Stimulated activated naive CD8-positive, alpha-beta T cell treated with anti-CD3 and anti-CD28 coated beads, Interleukin-15, Interleukin-2, amounts not matched to agents 100 U/mL and 50 U/mL, for 24 hours (primary cell): ENCODE measurements at regions not wholly inside any gene's neighbourhood (a gene's known extent, or its start where the extent isn't known, plus 50 kb on each side); places are given as distances from the start of the nearest gene placed in this dataset.
"Not testable (repeated sequence)": the region's sequence is repeated elsewhere in the genome, so short reads cannot be mapped to it uniquely, and the experiment has no call there.

Experiments
- ATAC-seq: fragments of 150-1000 bp; cut with Tn5 transposase; one replicate; pipeline ENCODE4 v1.10.0; 2021
- DNase-seq: peaks from one replicate; pipeline ENCODE4 v3.0.0; 2021

DNA sequence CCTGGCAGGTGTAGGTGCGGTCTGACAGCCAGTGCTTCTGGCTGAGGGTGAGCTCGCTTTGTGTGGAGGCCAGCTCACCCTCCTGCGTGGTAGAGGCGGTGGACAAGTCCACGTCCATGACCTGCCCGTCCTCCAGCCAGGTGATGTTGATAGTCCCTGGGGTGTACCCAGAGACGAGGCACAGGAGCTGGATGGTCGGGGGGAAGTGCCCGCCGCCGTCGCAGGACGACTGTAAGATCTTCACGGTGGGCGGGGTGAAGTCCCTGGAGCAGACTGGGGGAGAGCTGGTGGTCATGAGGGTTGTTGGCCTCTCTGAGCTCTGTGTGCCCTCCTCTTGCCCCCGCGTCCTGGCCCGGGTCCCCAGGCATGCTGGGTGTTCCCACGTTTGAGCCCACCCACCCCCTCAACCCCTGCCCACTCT, 74.6 kb downstream of the TMEM121 start:
- ATAC-seq = no peak

DNA sequence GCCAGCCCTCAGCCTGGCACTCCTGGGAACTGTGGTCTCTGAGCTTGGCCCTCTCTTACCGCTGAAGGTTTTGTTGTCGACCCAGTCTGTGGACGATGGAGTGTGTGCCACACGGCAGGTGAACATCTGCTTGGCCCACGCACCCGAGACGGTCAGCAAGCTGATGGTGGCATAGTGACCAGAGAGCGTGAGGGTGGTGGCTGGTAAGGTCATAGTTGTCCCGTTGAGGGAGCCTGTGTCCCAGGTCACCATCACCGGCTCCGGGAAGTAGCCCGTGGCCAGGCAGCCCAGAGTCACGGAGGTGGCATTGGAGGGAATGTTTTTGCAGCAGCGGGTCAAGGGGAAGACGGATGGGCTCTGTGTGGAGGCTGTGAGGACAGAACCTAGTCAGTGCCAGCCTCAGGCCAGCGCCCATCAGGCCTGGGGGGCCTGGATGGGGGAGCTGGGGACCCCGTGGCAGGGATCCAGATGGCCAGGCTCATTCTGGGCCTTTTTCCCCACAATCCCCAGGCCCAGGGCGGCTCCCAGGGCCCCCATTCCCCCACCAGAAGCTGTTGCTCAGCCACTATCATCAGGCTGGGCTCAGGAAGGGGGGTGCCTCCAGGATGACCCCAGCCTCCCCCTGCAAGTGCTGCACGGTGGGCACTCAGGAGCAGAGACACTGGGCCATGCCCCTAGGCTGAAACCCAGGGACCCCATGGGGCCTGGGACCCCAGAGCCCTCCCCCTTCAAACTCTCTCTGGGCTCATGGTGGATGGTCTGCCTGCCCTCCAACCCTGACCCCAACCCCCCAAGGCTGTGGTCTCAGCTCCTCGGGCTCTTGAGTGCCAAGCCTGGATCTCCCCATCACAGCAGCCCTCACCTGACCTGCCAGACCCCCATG, 75.2 kb downstream of the TMEM121 start:
- DNase-seq (no peak), ATAC-seq (no peak)

More for the DNA sequence above, 74.6 kb downstream of the TMEM121 start:
- no peak for DNase-seq

DNA sequence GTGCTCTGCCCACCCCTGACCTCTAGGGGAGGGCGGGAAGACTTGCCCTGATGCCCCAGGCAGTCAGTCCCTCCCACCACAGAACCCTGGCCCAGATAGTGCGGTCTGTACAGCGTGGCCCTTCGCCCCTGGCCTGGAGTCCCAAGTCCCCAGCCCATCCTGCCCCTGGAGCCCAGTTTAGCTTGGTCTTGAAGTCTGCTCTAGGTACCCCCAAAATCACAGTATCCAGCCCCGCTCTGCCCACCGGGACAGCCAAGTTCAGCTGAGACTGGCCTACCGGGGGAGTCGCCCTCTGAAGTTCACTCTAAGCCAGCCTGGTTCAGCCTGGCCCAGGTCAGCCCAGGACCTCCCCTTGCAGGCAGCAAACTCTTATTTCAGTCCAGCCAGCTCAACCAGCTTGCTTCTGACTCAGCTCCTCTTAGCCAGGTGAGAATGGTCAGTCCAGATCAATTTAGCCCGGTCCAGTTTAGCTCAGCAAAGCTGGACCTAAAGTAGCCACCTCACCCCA, 75.9 kb downstream of the TMEM121 start:
- DNase-seq (no peak), ATAC-seq (no peak)

DNA sequence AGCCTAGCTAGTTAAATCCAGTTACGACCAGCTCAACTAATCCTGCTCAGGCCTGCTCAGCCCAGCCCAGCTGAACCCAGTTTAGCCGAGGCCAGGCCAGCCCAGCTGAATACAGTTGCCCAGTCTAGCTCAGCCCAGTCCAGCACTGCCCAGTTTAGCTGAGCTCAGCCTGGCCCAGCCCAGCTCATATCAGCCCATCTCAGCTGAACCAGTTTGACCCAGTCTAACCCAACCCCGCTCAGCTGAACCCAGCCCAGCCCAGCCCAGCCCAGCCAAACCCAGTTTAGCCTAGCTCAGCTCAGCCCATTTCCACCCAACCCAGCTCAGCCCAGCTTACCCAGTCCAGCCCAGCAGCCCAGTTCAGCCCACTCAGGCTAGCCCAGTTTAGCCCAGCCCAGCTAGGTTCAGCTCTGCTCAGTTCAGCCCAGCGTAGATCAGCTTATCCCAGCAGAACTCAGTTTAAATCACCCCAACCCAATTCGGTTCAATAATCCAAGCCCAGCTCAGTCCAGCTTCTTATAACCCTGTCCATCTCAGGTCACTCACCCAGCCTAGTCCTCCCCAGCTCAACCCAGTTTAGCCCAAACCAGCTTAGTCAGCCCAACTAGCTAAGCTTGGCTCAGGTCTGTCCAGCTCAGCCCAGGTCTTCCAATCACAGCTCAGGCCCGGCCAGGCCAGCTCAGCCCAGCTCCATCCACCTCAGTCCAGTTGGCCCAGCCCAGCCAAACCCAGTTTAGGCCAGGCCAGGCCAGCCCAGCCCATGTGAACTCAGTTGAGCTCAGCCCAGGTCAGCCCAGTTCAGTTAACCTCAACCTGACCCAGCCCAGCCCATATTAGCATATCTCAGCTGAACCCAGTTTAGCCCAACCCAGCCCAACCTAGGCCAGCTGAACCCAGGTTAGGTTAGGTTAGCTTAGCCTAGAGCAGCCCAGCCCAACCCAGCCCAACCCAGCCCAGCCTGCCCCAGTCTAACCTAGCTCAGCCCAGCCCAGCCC, 76.7 kb downstream of the TMEM121 start:
- no peak for DNase-seq
- no peak for ATAC-seq

DNA sequence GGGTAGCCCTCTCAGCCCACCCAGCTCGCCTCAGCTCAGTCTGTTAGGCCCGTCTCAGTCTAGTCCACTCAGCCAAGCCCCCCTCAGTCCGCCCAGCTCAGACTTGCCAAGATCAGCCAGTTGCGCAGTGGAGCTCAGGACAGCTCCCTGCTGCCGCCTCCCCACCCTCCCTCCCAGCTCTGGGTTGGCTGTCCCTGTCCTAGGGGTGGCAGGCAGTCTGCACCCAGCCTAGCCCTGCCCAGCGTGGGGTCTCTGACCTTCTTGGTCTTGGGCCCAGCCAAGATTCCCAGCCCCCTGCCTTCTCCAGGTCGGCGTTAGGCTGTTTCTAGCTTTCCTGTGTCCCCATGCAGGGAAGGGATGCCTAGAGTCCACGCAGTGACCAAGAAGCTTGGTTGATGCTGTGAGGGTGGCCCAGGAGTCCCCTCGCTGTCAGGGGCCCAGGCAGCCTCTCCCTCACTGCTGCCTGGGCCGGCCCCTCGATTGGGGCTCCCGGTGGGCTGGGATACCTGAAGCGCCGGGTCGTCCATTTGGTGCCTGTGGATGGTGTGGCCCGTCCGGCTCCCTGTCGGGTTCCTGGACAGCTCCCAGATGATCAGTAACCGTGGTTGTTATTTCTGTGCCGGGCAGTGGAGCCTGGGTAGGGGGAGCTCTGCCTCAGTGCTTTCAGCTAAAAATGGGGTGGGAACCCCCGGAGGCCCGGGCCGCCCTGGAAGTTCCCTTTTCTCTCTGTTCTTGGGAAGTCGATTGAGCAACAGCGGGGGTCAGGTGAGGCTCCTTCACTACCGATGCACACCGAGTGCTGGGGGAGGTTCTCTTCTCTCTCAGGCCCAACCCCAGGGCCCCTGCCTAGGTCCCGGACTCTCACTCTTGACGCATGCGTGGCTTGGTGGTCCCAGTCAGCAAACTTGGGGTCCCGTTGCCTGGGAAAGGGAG, 78.4 kb downstream of the TMEM121 start:
- ATAC-seq, DNase-seq: not testable (repeated sequence)

DNA sequence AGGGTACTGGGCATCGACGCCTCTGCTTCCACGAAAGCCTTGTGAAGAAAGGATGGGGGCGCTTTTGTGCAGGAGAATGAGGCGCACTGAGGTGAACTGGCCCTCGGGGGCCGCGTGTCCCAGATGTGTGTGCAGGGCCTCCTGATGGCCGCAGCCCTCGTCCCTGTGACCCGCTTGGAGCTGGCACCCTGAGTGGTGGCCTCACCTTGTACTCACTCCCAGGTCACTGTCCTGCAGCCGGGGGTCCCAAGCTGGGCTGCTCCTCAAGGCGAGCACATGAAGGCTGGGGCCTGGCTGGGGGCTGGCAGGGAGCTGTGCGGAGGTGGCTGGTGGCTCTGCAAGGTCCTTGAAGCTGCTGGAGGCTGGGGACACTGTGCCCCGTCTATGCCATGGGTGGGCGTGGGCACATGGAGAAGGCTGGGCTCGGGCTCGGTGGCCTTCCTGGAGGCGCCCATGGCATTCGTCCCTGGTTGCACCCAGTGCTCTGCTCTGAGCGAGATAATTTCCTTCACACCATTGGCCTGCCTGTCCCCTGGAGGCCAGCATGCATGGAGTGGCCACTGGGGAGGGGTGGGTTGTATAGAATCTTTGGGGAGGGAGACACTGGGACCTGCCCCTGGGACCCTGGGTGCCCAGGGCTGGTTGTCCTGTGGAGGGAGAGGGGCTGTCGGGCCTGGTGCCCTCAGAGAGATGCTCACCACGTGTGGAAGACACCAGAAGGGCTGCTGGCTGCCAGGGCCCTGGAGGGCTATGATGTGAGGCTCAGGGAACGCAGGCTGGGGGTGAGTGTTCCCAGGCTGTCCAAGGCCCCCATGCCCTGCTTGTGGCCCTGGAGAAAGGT, 79.3 kb downstream of the TMEM121 start:
- DNase-seq (no peak), ATAC-seq (peak; percentile 37)

DNA sequence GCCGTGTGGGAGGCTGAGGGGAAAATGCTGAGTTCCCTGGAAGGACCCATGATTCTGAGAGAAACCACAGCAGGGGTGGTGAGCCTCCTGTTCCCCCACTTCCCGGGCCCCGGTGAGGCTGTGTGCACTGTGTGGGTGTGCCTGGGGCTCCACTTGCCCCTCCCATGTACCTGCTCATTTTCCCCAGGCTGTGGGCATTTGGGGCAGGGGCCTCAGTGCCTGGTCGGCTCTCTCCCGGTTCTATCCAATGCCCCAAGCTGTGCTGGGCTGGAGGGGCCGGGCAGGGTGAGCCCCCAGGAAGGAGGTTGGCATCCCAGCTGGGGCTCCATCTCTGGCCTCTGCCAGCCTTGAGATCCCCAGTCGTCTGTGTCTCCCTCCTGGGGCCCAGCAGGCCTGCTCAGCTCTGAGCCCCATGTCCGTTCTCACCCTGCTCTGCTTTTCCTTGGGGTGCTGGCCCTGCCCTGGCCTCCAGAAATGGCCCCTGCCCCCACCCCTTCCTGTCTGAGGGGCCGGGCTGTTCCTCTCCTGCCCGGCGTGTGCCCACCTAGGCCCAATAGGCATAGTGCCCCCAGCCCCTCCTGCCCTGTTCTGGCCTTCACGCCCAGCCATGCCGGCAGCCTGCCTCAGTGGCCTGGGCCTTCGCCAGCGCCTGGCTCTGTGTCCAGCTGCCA, 80.1 kb downstream of the TMEM121 start:
- peak; percentile 34 for ATAC-seq
- DNase-seq = not testable (repeated sequence)

DNA sequence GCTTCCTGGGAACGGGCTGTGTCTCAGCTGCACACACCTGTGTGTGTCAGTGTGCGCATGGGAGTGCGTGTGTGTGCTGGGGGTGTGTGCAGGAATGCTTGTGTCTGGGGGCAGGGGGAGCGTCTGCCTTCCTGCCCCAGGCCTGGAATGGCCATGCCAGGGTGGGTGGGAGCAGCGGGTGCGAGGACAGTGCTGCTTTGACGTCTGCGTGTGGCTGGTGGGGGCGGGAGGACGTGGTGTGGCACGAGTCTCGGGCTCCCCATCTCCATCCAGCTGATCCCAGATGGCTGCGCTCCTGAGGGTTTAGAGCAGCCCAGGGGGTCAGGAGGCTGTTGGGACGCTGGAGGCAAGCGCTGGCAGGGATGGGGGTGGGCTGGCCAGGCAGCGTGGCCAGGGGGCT, 80.6 kb downstream of the TMEM121 start:
- ATAC-seq, DNase-seq: not testable (repeated sequence)

DNA sequence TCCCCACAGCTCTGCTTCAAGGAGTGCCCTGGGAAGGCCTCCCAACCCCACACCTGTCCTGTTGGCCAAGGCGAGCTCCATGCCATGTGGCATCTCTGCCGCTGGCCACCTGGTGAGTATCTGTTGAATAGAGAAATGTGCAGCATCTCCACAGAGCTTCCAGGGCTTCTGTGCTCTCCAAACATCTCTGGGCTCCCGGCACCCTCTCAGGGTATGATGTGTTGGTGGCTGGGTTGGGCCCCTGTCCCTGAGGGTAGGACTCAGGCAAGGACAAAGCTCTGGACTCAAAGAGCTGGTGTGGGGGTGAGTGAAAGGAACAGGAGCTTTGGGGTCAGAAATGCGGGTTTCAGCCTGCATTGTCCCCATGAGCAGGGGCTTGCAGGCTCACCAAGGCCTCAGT, 88.6 kb downstream of the TMEM121 start:
- ATAC-seq, DNase-seq: not testable (repeated sequence)

DNA sequence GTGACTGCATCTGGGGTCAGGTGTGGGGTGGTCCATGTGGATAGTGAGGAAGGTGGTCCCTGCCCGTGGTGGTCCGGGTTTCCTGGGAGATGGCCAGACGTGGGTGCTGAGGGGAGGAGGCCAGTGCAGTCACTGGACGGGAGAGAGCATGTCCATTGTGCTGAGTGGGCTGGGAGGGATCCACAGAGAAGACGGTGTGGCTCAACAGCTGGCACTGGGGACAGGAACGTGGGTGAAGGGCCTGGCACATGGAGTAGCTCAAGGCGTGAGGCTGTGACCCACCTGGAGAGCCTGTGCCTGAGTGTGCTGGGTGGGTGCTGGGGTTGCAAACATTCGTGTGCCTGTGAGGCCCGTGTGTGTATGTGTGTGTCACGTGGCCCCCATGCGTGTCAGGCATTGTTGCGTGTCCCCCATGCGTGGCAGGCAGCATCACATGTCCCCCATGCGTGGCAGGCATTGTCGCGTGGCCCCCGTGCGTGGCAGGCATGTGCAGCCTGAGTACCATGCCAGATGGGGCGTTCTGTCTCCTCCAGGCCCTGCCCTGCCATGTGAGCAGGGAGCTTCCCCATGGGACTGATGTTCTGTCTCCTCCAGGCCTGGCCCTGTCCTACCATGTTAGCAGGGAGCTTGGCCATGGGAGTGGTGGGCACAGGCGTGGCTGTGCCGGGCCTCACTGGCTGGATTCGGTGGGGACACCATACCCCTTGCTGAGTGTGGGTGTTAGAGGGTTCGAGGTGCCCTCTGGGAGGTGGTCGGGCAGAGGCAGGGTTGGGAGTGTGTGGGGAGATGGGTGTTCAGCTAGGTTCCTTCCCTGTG, 89.8 kb downstream of the TMEM121 start:
- not testable (repeated sequence) for ATAC-seq, DNase-seq

DNA sequence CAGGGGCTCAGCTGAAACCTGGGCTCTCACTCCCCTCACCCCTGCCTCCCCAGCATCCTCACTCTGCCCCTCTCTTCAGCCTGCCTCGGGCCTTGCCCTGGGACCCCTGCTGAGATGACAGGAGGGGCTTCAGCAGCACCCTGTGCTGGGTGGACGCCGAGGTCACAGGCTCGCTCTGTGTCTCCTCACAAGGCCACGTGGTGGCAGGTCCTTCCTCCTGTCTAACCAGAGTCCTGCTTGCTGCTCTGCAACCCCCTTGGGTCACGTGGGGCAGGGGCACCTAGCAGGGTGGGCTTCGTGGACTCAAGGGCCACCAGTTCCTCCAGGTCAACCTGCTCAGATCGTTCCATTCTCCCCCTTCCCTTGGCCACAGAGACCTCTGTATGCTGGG, 90.4 kb downstream of the TMEM121 start:
- ATAC-seq = no peak
- DNase-seq = no peak

DNA sequence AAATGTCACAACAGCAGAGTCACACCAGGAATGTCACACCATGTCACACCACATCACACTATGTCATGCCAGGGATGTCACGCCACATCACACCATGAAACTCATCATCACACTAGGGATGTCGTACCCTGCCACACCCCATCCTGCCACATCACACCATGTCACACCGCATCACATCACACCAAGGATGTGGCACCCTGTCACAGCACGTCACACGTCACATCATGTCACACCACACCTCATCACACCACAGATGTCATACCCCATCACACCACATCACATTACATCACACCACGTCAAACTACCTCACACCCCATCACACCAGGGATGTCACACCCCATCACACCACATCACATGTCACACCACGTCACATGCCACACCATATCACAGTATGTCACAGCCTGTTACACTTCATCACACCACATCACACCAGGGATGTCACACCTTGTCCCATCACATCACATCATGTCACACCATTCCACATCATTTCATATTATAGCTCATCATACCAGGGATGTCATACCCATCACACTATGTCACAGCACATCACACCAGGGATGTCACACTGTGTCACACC, 90.9 kb downstream of the TMEM121 start:
- DNase-seq (no peak), ATAC-seq (no peak)

DNA sequence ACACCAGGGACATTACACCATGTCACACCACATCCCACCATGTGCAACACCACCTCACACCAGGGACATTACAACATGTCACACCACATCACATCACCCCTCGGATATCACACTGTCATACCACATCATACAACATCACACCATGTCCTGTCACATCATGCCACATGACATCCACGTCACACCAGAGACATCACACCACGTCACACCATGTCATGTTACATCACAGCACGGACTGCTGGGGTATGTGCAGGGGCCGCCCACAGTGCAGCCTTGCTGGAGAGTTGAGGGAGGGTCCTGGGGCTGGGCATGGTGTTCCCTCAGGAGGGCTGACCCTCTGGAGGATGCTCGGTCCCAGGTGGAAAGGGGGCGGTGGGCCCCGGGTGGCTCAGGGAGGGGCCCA, 91.4 kb downstream of the TMEM121 start:
- DNase-seq, ATAC-seq: not testable (repeated sequence)

DNA sequence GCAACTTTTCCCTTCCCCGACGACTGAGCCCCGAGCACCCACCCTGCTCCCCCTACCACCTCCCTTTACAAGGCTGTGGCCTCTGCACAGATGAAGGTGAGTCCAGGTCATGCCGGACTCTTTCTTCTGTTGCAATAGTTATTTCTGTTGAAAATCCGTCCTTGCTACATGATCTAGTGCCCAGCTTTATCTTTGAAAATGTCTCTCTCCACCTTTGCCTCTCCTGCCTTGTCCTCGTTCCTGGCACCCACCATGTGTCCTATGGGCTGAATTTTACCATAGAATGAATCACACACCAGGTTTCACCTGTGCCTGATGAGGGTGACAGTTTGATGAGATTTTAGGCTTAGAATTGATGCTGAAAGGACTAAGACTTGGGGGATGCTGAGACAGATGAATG, 92.9 kb downstream of the TMEM121 start:
- ATAC-seq, DNase-seq: not testable (repeated sequence)

DNA sequence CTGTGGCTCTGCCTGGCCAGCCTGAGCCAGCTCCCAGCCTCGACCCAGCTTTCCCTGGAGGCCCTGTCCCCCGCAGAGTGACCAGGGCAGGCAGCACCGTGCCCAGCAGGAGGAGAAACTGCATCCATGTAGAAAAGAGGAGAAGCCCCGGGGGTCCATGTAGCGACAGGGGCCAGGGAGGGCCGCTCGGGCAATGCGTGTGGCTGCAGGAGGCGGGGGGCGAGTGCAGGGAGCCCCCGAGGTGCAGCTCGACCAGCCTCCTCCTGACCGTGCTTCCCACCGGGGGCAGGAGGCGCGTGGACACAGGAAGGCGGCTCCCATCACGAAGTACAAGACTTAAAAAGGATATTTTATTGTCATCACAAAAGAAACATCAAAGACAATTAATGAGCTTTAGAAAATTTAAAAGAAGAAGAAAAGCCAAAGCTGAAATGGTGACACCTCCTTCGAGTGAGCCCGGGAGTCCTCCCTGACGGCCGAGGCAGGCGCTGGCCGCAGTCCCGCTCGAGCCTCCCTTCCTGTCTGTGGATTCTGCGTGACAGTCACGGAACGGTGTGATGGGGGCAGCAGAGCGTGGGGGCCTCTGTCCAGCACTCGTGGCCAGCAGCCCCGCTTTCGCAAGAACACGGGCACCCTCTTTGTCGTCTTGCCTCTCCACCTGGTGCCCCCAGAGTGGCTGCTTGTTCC, 93.9 kb downstream of the TMEM121 start:
- not testable (repeated sequence) for ATAC-seq

DNA sequence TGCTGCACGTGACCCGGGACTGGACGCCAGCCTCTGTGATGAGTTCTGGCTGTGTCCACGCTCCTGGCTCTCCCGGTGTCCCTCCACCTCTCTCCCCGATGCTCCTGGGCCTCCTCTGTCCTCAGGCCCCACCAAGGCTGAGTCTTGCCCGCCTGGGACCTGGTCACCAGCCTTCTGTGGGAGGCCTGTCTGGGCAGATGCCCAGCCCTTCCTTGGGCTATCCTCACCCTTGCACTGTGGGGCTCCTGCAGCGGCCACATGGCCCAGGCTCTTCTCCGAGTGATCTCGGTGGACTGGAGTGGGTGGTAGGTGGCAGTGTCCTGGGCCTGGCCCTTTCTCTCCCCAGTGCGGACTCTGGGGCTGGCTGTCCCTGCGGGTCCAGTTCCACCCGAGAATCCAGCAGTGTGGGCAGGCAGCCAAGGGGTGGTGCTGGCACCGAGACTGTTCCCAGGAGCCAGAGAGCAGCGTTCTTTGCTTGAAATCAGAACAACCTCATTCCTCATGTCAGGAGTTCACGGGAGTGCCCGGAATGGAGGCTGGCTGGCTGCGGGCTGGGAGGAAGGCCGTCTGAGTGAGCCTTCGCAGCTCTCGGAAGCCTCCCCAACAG, 94.6 kb downstream of the TMEM121 start:
- not testable (repeated sequence) for DNase-seq, ATAC-seq

More for the DNA sequence above, 93.9 kb downstream of the TMEM121 start:
- DNase-seq = not testable (repeated sequence)
